ENCODE measurements at regions not wholly inside any gene's neighbourhood (a gene's known extent, or its start where the extent isn't known, plus 50 kb on each side); places are given as distances from the start of the nearest gene placed in this dataset.

GRCh38 chr2:215514516-215514915 is 78.6 kb upstream of the FN1 start:
- Mint-ChIP-seq H3K4me1 (no peaks in the 10 kb centered on the region), H3K4me3 (no peak overlapping the region), H3K9me3 (no peaks in the 10 kb centered on the region), H3K27ac (no peak overlapping the region), H3K27me3 (peaks cover 3% of the 10 kb centered on the region), H3K36me3 (ENCODE audit: low read depth) (no peaks in the 10 kb centered on the region)
- intact Hi-C loops (cut with micrococcal nuclease), result no loop called here
- DNase-seq, result no peak

GRCh38 chr2:215511454-215512346 is 75.8 kb upstream of the FN1 start:
- intact Hi-C loops (cut with micrococcal nuclease), result no loop called here
- no peaks in the 10 kb centered on the region for H3K4me1 Mint-ChIP-seq
- H3K4me3 Mint-ChIP-seq, result no peak overlapping the region
- no peak for DNase-seq
- no peaks in the 10 kb centered on the region for H3K9me3 Mint-ChIP-seq
- H3K27ac Mint-ChIP-seq, result no peak overlapping the region
- no peaks in the 10 kb centered on the region for H3K36me3 Mint-ChIP-seq (ENCODE audit: low read depth)
- H3K27me3 Mint-ChIP-seq, result peaks cover 9% of the 10 kb centered on the region

- intact Hi-C loops (cut with micrococcal nuclease), result no loop called here
- H3K27ac Mint-ChIP-seq, result no peak overlapping the region
- H3K4me3 Mint-ChIP-seq, result no peak overlapping the region
- H3K4me1 Mint-ChIP-seq, result no peaks in the 10 kb centered on the region
- H3K27me3 Mint-ChIP-seq, result peaks cover 18% of the 10 kb centered on the region
- no peaks in the 10 kb centered on the region for H3K36me3 Mint-ChIP-seq (ENCODE audit: low read depth)
- no peak for DNase-seq
- no peaks in the 10 kb centered on the region for H3K9me3 Mint-ChIP-seq
These were observed 72.0 kb upstream of the FN1 start for GRCh38 chr2:215507836-215508235.

GRCh38 chr2:215507136-215507535 is 71.3 kb upstream of the FN1 start:
- DNase-seq, result no peak
- H3K4me1 Mint-ChIP-seq, result no peaks in the 10 kb centered on the region
- intact Hi-C loops (cut with micrococcal nuclease), result no loop called here
- no peaks in the 10 kb centered on the region for H3K36me3 Mint-ChIP-seq (ENCODE audit: low read depth)
- H3K27me3 Mint-ChIP-seq, result peaks cover 18% of the 10 kb centered on the region
- H3K9me3 Mint-ChIP-seq, result no peaks in the 10 kb centered on the region
- no peak overlapping the region for H3K4me3 Mint-ChIP-seq
- H3K27ac Mint-ChIP-seq, result no peak overlapping the region

GRCh38 chr2:215506604-215506990 is 70.7 kb upstream of the FN1 start:
- intact Hi-C loops (cut with micrococcal nuclease), result no loop called here
- DNase-seq, result no peak
- Mint-ChIP-seq H3K27ac (no peak overlapping the region), H3K4me3 (no peak overlapping the region), H3K4me1 (no peaks in the 10 kb centered on the region), H3K27me3 (peaks cover 20% of the 10 kb centered on the region), H3K9me3 (no peaks in the 10 kb centered on the region), H3K36me3 (ENCODE audit: low read depth) (no peaks in the 10 kb centered on the region)

DNA sequence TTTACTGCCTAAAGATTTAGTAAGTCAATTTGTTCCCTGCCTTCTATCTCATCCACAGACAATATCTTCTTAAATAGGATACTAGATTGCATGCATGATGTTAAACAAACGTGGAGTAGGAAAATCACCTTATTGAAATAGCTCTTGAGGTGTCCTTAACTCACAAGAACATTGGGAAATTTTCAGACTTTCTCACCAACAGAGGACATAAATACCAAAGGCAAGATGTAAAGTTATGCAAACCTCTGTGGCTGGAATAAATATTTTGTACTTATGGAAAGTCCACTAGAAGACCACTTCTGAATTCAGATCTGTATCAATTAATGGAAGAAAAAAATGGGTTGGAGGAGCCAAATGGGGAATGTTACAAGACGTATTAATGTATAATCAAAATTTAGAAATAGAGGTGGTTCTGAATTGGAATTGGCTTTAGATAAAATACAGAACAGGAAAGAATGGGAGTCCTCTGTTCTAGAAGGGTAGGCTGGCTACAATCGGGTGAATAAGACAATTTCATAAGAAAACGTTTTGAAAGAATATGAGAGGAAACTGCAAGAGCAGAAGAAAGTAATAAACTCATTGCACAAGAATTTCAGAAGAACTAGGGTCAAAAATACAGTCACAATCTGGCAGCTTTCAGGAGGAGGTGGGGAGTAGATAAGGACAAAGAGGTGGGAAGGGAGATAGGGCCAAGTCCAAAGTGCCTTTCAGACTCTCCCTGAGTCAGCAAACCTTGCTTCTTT is 69.3 kb upstream of the FN1 start:
- intact Hi-C loops (cut with micrococcal nuclease), result no loop called here
- H3K4me1 Mint-ChIP-seq, result no peaks in the 10 kb centered on the region

DNA sequence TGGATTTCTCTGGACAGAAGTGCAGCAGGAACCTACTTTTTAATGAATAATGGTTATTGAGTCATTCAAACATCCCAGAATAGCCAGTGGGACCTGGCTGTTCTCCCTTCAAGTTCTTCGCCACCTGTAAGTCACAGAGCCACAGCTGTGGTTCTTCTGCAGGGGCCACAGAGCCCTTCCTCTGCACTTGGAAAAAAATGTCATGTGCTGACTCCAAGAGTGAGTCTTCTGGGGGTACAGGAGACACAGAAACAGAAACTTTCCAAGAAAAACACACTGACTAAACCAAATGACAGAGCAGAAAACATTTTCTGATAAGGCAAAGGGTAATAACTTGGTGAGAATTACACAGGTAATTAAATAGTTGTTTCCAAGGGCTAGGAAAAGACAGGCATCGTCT is 68.7 kb upstream of the FN1 start:
- Mint-ChIP-seq H3K27ac (no peak overlapping the region), H3K36me3 (ENCODE audit: low read depth) (no peaks in the 10 kb centered on the region), H3K4me3 (no peak overlapping the region), H3K27me3 (peaks cover 20% of the 10 kb centered on the region), H3K9me3 (no peaks in the 10 kb centered on the region), H3K4me1 (no peaks in the 10 kb centered on the region)
- intact Hi-C loops (cut with micrococcal nuclease), result no loop called here
- DNase-seq, result no peak

More for the DNA sequence above, 69.3 kb upstream of the FN1 start:
- Mint-ChIP-seq H3K9me3 (no peaks in the 10 kb centered on the region), H3K27ac (no peak overlapping the region), H3K4me3 (no peak overlapping the region), H3K36me3 (ENCODE audit: low read depth) (no peaks in the 10 kb centered on the region), H3K27me3 (peaks cover 21% of the 10 kb centered on the region)
- no peak for DNase-seq

DNA sequence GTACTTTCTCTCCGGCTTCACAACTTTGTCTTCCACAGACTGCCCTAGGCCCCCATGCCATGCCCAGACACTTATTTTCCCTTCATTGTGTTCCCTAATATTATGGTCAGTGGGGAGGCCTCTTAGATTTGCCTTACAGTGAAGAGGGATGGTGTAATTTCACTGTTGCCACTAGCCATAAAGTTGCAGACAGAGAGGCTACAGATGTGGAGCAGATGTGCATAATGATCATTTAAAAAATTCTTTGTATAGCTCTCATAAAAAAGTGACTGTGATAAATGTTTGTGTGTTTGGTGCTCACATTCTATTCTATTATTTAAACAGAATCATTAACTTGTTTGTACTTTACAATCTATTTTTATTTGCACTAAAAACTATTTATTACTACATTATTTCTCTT is 67.5 kb upstream of the FN1 start:
- H3K27me3 Mint-ChIP-seq, result peaks cover 20% of the 10 kb centered on the region
- H3K36me3 Mint-ChIP-seq (ENCODE audit: low read depth), result no peaks in the 10 kb centered on the region
- no peak overlapping the region for H3K4me3 Mint-ChIP-seq
- H3K27ac Mint-ChIP-seq, result no peak overlapping the region
- intact Hi-C loops (cut with micrococcal nuclease), result no loop called here
- H3K4me1 Mint-ChIP-seq, result no peaks in the 10 kb centered on the region
- no peaks in the 10 kb centered on the region for H3K9me3 Mint-ChIP-seq
- no peak for DNase-seq

DNA sequence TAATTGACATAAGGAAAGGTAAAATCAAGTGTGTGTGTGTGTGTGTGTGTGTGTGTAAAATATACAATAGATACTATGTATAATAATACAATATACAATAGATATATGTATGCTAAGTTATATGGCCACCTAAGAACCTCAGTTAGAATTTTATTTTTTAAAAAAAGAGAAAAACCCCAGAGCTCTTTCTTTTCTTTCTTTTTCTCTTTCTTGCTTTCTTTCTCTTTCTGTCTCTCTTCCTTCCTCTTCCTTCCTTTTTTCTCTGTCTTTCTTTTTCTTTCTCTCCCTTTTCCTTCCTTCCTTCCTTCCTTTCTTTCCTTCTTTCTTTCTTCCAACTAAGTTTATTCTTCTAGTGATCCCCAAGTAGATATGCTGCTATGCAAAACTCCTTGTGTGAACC is 64.6 kb upstream of the FN1 start:
- no peaks in the 10 kb centered on the region for H3K36me3 Mint-ChIP-seq (ENCODE audit: low read depth)
- no peak overlapping the region for H3K27ac Mint-ChIP-seq
- no peaks in the 10 kb centered on the region for H3K9me3 Mint-ChIP-seq
- intact Hi-C loops (cut with micrococcal nuclease), result no loop called here
- H3K27me3 Mint-ChIP-seq, result peaks cover 11% of the 10 kb centered on the region
- no peak overlapping the region for H3K4me3 Mint-ChIP-seq
- DNase-seq, result no peak
- H3K4me1 Mint-ChIP-seq, result no peaks in the 10 kb centered on the region

- intact Hi-C loops (cut with micrococcal nuclease), result no loop called here
- Mint-ChIP-seq H3K27ac (no peak overlapping the region), H3K4me1 (no peaks in the 10 kb centered on the region), H3K36me3 (ENCODE audit: low read depth) (no peaks in the 10 kb centered on the region), H3K27me3 (peaks cover 8% of the 10 kb centered on the region), H3K9me3 (no peaks in the 10 kb centered on the region), H3K4me3 (no peak overlapping the region)
- DNase-seq, result no peak
These were observed 63.5 kb upstream of the FN1 start for GRCh38 chr2:215499331-215499730.

GRCh38 chr2:215498431-215498830 is 62.6 kb upstream of the FN1 start:
- Mint-ChIP-seq H3K4me3 (no peak overlapping the region), H3K9me3 (no peaks in the 10 kb centered on the region), H3K4me1 (no peaks in the 10 kb centered on the region)

GRCh38 chr2:215493376-215493775 is 57.5 kb upstream of the FN1 start:
- no peaks in the 10 kb centered on the region for H3K4me1 Mint-ChIP-seq
- H3K27ac Mint-ChIP-seq, result no peak overlapping the region
- intact Hi-C loops (cut with micrococcal nuclease), result no loop called here
- no peak for DNase-seq
- H3K27me3 Mint-ChIP-seq, result peaks cover 2% of the 10 kb centered on the region
- H3K4me3 Mint-ChIP-seq, result no peak overlapping the region
- H3K36me3 Mint-ChIP-seq (ENCODE audit: low read depth), result no peaks in the 10 kb centered on the region
- H3K9me3 Mint-ChIP-seq, result no peaks in the 10 kb centered on the region

More at GRCh38 chr2:215498431-215498830, 62.6 kb upstream of the FN1 start:
- no peak for DNase-seq
- H3K27ac Mint-ChIP-seq, result no peak overlapping the region
- H3K27me3 Mint-ChIP-seq, result peaks cover 6% of the 10 kb centered on the region
- intact Hi-C loops (cut with micrococcal nuclease), result no loop called here
- no peaks in the 10 kb centered on the region for H3K36me3 Mint-ChIP-seq (ENCODE audit: low read depth)

DNA sequence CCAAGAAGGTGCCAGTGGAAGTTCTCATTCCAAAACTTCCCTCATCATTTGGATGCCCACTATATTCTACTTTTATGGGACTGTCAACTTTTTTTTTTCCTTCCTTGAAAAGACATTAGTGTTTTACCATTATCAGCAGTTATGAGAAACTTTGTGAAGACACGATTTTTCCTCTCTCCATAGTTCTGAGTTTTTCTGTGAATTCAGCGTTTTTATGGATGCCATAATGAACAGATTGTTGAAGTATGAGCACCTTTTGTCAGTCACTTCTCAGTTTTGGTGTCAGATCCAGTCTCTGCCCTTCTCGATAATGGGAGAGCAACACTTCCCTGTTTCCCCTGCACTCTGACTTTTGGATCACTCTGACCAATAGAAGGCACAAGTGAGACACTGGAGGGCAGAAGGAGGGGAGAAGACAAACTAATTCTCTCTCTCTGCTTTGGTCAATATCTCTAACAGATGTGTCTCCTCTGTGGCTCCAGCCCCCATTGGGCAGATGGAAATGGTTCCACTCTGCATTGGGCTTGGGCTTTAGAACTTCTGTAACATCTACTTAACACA is 53.5 kb upstream of the FN1 start:
- no peak for DNase-seq
- Mint-ChIP-seq H3K9me3 (no peaks in the 10 kb centered on the region), H3K27me3 (peaks cover 2% of the 10 kb centered on the region), H3K27ac (no peak overlapping the region), H3K4me1 (no peaks in the 10 kb centered on the region), H3K4me3 (no peak overlapping the region), H3K36me3 (ENCODE audit: low read depth) (no peaks in the 10 kb centered on the region)
- intact Hi-C loops (cut with micrococcal nuclease), result no loop called here

DNA sequence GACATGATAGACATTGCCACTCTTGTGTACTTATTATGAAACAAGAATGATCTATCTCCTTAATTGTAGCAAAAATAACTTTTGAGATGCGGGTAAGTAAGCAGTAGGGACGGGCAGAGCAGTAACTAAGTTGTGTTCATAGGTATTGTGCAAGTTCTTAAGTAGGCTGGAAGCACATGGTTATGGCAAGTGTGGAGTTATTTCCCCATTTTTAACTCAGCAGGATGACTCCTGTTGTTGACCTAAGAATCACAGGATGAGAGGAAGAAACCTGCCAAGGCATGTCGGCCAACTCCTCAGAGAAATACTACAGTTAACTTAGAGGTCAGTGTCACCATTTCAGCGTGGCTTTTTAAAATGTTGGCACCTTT is 51.1 kb upstream of the FN1 start:
- no peak for DNase-seq
- intact Hi-C loops (cut with micrococcal nuclease), result no loop called here
- H3K27ac Mint-ChIP-seq, result no peak overlapping the region
- H3K9me3 Mint-ChIP-seq, result no peaks in the 10 kb centered on the region
- no peak overlapping the region for H3K4me3 Mint-ChIP-seq
- H3K4me1 Mint-ChIP-seq, result no peaks in the 10 kb centered on the region
- no peaks in the 10 kb centered on the region for H3K36me3 Mint-ChIP-seq (ENCODE audit: low read depth)
- H3K27me3 Mint-ChIP-seq, result peaks cover 3% of the 10 kb centered on the region

Data from activated CD4-positive, alpha-beta T cell treated with anti-CD3 and anti-CD28 coated beads, Interleukin-2, amount 10 ng/mL, durations not matched to agents 24 days and 14 days (primary cell).